IPS-18c (cell line): ENCODE measurements at regions not wholly inside any gene's neighbourhood (a gene's known extent, or its start where the extent isn't known, plus 50 kb on each side); places are given as distances from the start of the nearest gene placed in this dataset.

ENCODE experiments used
- H3K4me3 ChIP-seq: 2 replicates; pipeline ENCODE4 v1.7.0; 2013; ENCODE audit warnings: low read depth, mild to moderate bottlenecking, low read length, moderate library complexity; ENCODE audit not compliant: insufficient read depth
- H3K9me3 ChIP-seq: one replicate; pipeline ENCODE4 v1.6.1; 2013; ENCODE audit warnings: mild to moderate bottlenecking, low read length, moderate library complexity; ENCODE audit not compliant: control insufficient read depth, insufficient read depth

DNA sequence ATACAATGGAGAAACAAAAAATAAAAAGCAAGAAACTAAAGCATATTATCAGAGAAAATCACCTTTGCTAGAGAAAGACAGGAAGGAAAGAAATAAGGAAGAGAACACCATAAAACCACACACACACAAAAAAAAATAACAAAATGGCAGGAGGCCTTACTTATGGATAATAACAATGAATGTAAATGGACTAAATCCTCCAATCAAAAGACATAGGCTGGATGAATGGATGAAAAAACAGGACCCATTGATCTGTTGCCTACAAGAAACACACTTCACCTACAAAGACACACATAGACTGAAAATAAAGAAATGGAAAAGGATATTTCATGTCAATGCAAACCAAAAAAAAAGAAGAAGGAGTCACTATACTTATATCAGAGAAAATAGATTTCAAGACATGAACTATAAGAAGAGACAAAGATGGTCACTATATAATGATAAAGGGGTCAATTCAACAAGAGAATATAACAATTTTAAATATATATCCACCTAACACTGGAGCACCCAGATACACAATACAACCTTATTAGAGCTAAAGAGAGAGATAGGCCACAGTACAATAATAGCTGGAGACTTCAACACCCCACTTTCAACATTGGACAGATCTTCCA lies 693.6 kb downstream of the HACE1 start:
- no peak overlapping the region for H3K4me3 ChIP-seq
- H3K9me3 ChIP-seq, result no peaks in the 10 kb centered on the region

GRCh38 chr6:104162036-104162669 lies 697.6 kb downstream of the HACE1 start:
- H3K4me3 ChIP-seq, result no peak overlapping the region

GRCh38 chr6:104159045-104159618 lies 700.6 kb downstream of the HACE1 start:
- Histone ChIP-seq H3K9me3 (no peaks in the 10 kb centered on the region), H3K4me3 (no peak overlapping the region)

More at GRCh38 chr6:104162036-104162669, 697.6 kb downstream of the HACE1 start:
- no peaks in the 10 kb centered on the region for H3K9me3 ChIP-seq

DNA sequence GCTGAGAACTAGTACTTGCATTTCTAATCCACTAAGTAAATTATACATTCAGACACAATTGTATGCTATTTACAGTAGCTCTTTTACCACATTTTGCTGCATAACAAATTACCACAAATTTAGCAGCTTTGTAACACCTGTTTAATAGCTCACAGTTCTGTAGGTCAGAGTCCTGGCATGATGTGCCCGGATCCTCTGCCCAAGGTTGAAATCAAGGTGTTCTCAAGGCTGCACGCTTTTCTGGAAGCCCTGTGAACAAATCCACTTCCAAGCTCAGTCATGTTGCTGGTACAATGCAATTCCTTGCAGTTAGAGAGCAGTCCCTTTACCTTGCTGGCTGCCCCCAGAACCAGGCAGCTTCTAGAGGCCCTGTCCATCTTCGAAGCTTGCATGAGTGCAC lies 716.0 kb downstream of the HACE1 start:
- Histone ChIP-seq H3K9me3 (peaks cover 2% of the 10 kb centered on the region), H3K4me3 (no peak overlapping the region)

DNA sequence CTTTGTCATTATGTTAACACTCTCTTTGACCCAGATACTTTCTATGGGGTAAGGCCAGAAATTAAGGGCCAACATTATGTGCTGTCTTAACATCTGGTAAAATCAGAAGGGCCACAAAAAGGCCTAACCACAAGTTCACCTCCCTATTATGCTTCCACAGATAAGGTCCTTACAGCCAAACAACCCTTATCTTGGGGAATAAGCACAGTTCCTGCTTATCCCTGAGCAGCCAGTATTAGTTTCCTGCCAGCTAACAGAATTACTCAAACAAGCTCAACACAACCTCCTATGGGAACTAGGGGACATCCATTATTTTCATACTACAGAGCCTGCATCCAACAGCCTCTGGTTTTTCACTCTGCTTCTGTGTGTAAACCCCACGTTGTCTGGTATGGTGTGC lies 724.8 kb downstream of the HACE1 start:
- Histone ChIP-seq H3K9me3 (peaks cover 2% of the 10 kb centered on the region), H3K4me3 (no peak overlapping the region; the same call in 1 of the 2 replicates)

- no peak overlapping the region for H3K4me3 ChIP-seq
- H3K9me3 ChIP-seq, result peaks cover 2% of the 10 kb centered on the region
Observed at GRCh38 chr6:104130343-104130742, 729.4 kb downstream of the HACE1 start.

DNA sequence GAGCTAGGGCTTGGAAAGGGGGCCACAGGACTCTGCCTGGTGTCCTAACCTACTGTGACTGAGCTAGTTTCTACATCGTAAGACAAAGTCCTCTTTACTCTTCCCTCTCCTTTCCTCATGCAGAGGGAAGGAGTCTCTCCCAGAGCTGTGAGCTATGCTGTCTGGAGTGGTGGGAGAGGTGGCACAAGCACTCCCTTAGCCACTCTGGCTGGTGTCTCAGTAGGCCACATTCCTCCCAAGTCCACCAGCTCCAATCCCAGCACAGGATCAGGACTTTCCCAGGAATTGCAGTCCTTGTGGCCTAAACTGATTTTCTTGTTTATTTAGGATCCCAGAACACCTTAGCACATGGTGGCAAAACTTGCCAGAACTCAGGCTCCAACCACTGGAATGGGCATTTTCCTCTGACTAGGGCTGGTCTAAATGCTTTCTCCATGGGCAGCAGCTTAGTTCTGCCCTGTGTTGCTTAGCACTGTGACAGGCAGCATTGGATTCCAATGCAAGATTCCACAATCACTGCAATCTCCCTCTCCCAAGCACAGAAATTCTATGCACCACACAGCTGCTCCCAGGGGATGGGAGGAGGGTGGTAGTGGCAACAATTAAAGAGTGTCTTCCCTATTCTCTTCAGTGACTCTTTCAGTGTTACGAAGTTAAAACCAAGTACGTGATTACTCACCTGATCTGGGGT lies 733.3 kb downstream of the HACE1 start:
- no peak overlapping the region for H3K4me3 ChIP-seq
- H3K9me3 ChIP-seq, result peaks cover 5% of the 10 kb centered on the region

DNA sequence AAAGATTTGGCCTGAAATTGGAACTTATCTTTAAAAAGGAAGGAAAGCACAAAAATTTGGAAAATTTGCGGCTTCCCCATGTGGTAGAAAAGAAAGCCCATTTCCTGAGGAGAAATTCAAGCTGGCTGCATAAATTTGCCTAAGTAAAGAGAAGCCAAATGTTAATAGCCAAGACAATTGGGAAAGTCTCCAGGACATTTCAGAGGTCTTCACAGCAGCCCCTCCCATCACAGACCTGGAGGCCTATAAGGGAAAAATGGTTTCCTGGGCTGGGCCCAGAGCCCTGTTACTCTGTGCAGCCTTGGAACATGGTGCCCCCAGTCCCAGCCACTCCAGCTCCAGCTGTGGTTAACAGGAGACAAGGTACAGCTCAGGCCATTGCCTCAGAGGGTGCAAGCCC lies 736.5 kb downstream of the HACE1 start:
- Histone ChIP-seq H3K4me3 (no peak overlapping the region), H3K9me3 (peaks cover 5% of the 10 kb centered on the region)

- no peaks in the 10 kb centered on the region for H3K9me3 ChIP-seq
- H3K4me3 ChIP-seq, result no peak overlapping the region
Observed at GRCh38 chr6:104118274-104118673, 741.4 kb downstream of the HACE1 start.

- Histone ChIP-seq H3K9me3 (no peaks in the 10 kb centered on the region), H3K4me3 (no peak overlapping the region)
Observed at GRCh38 chr6:104109806-104110205, 749.9 kb downstream of the HACE1 start.

DNA sequence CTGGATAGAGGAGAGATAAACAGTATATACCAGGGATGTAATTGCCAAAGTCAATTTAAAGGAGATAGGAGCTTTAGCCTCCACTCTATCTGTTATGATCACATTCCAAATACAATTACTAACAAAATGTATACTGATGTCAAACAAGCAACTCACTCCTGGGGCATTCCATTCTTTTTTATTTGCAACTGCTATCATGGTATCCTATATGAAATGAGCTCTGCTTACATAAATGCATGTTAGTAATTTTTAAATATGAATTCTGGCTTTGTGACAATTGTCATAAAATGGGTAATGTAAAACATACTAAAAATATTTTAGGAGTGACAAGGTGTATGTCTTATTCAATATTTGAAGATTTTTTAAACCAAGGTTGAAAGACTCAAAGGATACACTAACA lies 751.1 kb downstream of the HACE1 start:
- Histone ChIP-seq H3K9me3 (no peaks in the 10 kb centered on the region), H3K4me3 (no peak overlapping the region)

DNA sequence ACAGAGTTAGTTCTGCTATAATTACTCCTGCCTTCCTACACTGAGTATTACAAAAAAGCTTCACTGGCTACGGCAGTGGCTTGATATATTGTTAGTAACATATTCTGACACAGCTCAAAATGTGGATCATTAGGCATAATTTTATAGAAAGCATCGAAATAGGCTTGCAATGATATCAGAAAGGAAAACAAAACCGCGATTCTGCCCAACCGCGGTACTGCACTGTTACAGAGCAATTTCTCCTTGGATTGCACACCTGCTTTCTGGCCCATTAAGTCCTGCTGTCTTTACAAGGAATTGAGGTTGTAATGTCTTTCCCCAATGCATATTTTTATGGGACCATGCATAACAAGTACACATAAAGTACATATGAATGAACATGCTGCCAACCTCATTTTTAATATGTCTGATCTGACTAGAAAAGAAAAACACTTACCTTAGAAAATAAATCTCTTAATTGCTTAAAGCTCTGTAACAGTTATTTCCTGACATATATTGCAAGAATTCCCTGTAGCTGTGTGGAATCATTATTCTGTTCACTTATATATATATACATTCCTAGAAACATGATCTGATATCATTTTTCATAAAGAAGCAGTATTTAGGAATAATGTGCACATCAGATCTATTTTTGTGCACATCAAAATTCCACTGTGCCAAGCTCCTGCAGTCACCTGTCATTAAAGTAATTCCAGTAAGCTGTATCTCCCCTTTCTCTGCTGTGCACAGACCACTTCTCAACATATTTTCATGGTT lies 763.9 kb downstream of the HACE1 start:
- Histone ChIP-seq H3K9me3 (no peaks in the 10 kb centered on the region), H3K4me3 (no peak overlapping the region)

GRCh38 chr6:104087765-104088164 lies 772.0 kb downstream of the HACE1 start:
- no peaks in the 10 kb centered on the region for H3K9me3 ChIP-seq
- H3K4me3 ChIP-seq, result no peak overlapping the region

DNA sequence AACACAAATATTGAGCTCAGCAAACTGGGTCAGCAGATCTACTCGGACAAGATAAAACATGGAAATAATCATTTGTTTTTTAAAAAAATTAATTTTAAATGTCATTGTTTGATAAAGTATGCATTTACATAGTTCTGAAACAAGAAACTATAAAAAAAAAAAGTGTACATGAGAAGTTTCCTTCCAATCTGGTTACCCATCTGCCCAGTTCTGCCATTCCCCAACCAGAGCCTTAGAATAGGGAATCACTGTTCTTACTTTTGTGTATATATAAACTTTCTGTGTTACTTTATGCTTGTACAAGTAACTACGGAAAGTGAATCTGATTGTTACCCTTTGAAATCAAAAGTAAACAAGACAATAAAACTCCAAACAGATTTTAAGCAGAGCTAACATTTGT lies 791.4 kb downstream of the HACE1 start:
- no peaks in the 10 kb centered on the region for H3K9me3 ChIP-seq
- no peak overlapping the region for H3K4me3 ChIP-seq

DNA sequence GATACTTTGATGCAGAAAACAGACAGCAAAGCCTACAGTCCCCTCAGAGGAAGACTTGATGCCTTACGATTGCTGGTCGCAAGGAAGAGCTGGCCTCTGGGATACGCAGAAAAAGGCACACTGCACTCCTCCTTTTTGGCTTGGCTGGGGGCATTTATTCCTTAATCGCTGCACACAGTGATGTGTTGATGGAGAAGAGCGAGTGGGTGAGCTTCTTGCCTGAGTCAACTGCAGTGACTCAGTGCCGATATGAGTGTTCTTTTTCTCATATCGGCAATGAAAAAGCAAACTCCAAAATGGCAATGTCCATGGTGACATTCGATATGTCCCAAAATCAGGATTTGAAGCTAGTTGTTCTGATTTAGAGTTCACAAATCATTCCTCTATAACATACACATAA lies 794.8 kb downstream of the HACE1 start:
- Histone ChIP-seq H3K4me3 (no peak overlapping the region), H3K9me3 (no peaks in the 10 kb centered on the region)

- Histone ChIP-seq H3K4me3 (no peak overlapping the region), H3K9me3 (no peaks in the 10 kb centered on the region)
Observed at GRCh38 chr6:104050455-104050854, 809.3 kb downstream of the HACE1 start.

GRCh38 chr6:104046426-104046825 lies 813.3 kb downstream of the HACE1 start:
- Histone ChIP-seq H3K9me3 (no peaks in the 10 kb centered on the region), H3K4me3 (no peak overlapping the region)
